T-helper 1 cell treated with Interleukin-12 subunit alpha and Interleukin-12 subunit beta and Interleukin-4 antibody, amounts not matched to agents 30 μg/mL and 1 μg/mL, for 36 hours (primary cell): ENCODE measurements at regions not wholly inside any gene's neighbourhood (a gene's known extent, or its start where the extent isn't known, plus 50 kb on each side); places are given as distances from the start of the nearest gene placed in this dataset.

Source experiments
- H3K27ac Mint-ChIP-seq: one replicate; pipeline ENCODE4 v1.8.0; 2021; ENCODE audit warnings: mild to moderate bottlenecking, mixed read lengths
- H3K27me3 Mint-ChIP-seq: one replicate; pipeline ENCODE4 v1.8.0; 2021; ENCODE audit warnings: low read depth, mixed read lengths
- H3K36me3 Mint-ChIP-seq: one replicate; pipeline ENCODE4 v1.8.0; 2021; ENCODE audit warnings: low read depth, mixed read lengths
- H3K4me1 Mint-ChIP-seq: one replicate; pipeline ENCODE4 v1.8.0; 2021; ENCODE audit warnings: low read depth, mixed read lengths
- H3K4me3 Mint-ChIP-seq: one replicate; pipeline ENCODE4 v1.8.0; 2021; ENCODE audit warnings: mild to moderate bottlenecking, moderate library complexity, mixed read lengths
- H3K9me3 Mint-ChIP-seq: one replicate; pipeline ENCODE4 v1.8.0; 2021; ENCODE audit warnings: mixed read lengths

DNA sequence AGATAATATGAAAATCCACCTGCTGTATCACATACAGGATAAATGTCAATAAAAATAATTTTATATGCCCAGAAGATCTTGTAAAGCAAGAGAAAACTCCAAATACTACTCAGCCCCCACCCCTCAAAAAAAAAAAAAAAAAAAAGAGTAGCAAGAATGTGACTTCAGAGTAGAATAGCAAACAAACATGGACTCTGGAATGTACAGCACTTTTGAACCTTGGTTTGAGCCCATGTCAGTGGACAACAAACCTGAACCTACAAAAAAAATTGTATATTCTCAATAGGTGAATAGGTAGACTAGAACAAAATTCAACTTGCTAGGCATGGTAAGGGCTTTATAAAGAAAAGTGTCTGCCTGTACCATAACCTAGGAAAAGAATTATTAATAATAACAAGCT lies 428.0 kb downstream of the SLITRK6 start:
- Mint-ChIP-seq H3K36me3 (no peaks in the 10 kb centered on the region), H3K27ac (no peak overlapping the region), H3K9me3 (no peaks in the 10 kb centered on the region), H3K4me1 (no peaks in the 10 kb centered on the region), H3K4me3 (no peak overlapping the region), H3K27me3 (no peaks in the 10 kb centered on the region)

DNA sequence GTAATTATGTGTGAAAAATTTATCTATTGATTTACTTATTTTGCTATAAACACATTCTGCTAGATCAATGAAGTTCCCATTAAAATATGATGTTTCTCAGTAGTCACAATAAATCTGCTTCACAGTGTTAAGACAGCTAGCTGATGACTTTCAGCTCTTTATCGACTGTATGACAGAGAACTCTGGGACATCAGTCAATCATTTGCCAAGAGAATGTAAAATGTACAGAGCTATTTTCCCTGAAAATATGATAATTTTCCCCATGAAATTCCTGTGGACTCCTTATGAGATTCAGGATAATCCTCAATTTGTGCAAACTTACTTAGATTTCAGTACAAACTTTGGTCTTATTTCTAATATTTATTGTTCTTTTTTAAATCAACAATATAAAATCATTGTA lies 430.5 kb downstream of the SLITRK6 start:
- no peaks in the 10 kb centered on the region for H3K27me3 Mint-ChIP-seq
- H3K27ac Mint-ChIP-seq, result no peak overlapping the region
- H3K4me3 Mint-ChIP-seq, result no peak overlapping the region
- no peaks in the 10 kb centered on the region for H3K36me3 Mint-ChIP-seq
- peaks cover 3% of the 10 kb centered on the region for H3K9me3 Mint-ChIP-seq
- no peaks in the 10 kb centered on the region for H3K4me1 Mint-ChIP-seq

DNA sequence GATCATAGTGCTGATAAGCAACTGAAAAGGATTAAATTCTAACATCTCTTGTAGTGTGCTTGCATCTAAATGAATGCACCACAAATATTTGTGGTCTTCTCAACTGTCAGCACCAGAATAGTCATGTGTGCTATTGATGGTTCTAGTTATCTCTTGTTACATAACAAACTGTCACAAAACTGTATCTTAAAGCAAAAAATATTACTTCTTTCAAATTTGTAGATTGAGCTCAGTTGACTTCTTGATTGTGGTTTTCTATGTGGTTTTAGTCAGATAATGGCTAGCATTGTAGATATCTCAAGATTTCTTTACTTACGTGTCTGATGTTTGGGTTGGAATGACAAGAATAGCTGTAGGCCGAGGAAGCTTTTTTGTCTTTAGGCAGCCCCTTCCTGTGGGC lies 431.3 kb downstream of the SLITRK6 start:
- no peaks in the 10 kb centered on the region for H3K27me3 Mint-ChIP-seq
- H3K4me3 Mint-ChIP-seq, result no peak overlapping the region
- peaks cover 3% of the 10 kb centered on the region for H3K9me3 Mint-ChIP-seq
- H3K36me3 Mint-ChIP-seq, result no peaks in the 10 kb centered on the region
- H3K4me1 Mint-ChIP-seq, result no peaks in the 10 kb centered on the region
- no peak overlapping the region for H3K27ac Mint-ChIP-seq

DNA sequence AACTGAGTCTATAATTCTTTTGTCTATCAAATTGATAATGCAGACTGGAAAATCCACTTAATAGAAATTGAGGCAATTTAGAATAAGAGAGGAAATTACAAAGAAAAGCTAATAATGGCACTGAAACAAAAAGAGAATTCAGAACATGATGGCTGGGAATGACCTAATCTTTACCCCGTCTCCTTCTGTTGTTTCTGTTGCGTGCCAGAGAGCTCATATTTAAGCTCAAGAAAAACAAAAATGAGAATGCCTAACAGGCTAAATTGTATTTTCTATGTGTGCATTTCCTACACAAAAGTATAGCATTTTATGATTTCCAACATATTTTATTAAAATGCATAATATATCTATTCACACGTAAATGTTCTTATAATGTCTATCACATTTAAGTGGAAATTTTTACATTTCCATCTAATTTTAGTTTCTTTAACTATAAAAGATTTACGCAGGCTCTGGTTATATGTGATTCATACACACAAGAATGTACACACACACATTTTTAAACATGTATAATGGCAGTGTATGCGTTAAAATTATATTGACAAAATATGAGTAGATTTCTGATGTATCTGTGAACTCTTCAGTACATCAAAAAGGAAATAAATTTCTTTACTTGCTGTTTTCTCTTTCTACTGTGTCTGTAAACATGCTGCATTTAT lies 432.3 kb downstream of the SLITRK6 start:
- Mint-ChIP-seq H3K4me1 (no peaks in the 10 kb centered on the region), H3K27me3 (no peaks in the 10 kb centered on the region), H3K4me3 (no peak overlapping the region), H3K9me3 (peaks cover 3% of the 10 kb centered on the region), H3K36me3 (no peaks in the 10 kb centered on the region), H3K27ac (no peak overlapping the region)

DNA sequence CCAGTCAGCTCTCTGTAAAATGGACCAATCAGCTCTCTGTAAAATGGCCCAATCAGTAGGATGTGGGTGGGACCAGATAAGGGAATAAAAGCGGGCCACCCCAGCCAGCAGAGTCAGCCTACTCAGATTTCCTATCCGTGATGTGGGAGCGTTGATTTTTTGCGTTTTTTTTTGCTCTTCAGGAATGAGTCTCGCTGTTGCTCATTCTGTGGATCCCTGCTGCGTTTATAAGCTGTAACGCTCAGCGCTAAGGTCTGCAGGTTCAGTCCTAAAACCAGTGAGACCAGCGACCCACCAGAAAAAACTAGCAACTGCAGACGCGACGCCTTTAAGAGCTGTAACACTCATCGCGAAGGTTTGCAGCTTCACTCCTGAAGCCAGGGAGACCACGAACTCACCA lies 435.7 kb downstream of the SLITRK6 start:
- H3K4me1 Mint-ChIP-seq, result no peaks in the 10 kb centered on the region
- no peaks in the 10 kb centered on the region for H3K36me3 Mint-ChIP-seq
- no peaks in the 10 kb centered on the region for H3K27me3 Mint-ChIP-seq
- peaks cover 3% of the 10 kb centered on the region for H3K9me3 Mint-ChIP-seq
- H3K27ac Mint-ChIP-seq, result no peak overlapping the region
- no peak overlapping the region for H3K4me3 Mint-ChIP-seq

DNA sequence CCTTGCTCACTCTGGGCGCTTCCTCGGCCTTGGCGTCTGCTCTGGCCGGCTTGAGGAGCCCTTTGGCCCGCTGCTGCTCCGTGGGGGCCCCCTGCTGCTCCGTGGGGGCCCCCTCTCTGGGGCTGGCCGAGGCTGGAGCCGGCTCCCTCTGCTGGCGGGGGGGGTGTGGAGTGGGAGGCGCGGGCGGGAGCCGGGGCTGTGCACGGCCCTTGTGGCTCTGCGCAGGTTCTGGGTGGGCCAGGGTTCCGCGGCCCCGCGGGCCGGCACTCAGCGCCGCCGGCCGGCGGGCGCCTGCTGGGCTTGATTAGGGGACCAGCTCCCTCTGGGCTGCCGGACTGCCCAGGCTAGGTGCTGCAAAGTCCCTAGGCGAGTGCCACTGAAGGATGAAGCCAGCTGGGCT lies 436.2 kb downstream of the SLITRK6 start:
- Mint-ChIP-seq H3K27ac (no peak overlapping the region), H3K4me1 (no peaks in the 10 kb centered on the region), H3K27me3 (no peaks in the 10 kb centered on the region), H3K4me3 (no peak overlapping the region), H3K36me3 (no peaks in the 10 kb centered on the region), H3K9me3 (peaks cover 3% of the 10 kb centered on the region)

DNA sequence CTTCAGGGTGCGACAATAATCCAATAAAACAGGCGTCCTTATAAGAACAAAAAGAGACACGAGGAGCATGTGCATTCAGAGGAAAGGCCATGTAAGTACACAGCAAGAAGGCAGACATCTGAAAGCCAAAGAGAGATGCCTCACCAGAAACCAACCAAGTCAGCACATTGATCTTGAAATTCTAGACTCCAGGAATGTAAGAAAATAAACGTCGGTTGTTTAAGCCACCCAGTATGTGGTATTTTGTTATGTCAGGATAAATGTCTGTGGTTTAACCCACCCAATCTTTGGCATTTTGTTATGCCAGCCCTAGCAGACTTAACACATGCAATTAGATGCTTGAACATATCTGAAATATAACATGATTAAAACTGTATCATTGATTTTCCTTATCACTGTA lies 452.0 kb downstream of the SLITRK6 start:
- no peaks in the 10 kb centered on the region for H3K36me3 Mint-ChIP-seq
- H3K9me3 Mint-ChIP-seq, result peaks cover 9% of the 10 kb centered on the region
- H3K27me3 Mint-ChIP-seq, result no peaks in the 10 kb centered on the region
- no peaks in the 10 kb centered on the region for H3K4me1 Mint-ChIP-seq
- no peak overlapping the region for H3K27ac Mint-ChIP-seq
- no peak overlapping the region for H3K4me3 Mint-ChIP-seq

DNA sequence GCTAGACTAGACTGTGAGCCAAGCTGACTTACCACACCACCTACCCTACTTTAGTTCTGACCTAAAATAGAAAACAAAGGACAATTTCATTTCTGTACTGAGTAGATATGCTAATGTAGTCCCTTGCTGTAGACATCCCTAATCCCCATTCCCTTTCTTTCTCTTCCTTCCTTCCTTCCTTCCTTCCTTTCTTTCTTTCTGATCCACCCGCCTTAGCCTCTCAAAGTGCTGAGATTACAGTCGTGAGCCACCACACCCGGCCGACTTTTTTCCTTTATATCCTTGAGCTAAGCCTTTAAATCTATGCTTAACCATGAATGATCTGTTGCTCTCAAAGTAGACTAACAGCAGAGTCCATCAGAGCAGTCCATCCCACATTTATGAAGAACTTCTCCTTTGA lies 465.0 kb downstream of the SLITRK6 start:
- Mint-ChIP-seq H3K36me3 (no peaks in the 10 kb centered on the region), H3K27me3 (no peaks in the 10 kb centered on the region), H3K27ac (no peak overlapping the region), H3K4me1 (no peaks in the 10 kb centered on the region), H3K4me3 (no peak overlapping the region), H3K9me3 (peaks cover 2% of the 10 kb centered on the region)

DNA sequence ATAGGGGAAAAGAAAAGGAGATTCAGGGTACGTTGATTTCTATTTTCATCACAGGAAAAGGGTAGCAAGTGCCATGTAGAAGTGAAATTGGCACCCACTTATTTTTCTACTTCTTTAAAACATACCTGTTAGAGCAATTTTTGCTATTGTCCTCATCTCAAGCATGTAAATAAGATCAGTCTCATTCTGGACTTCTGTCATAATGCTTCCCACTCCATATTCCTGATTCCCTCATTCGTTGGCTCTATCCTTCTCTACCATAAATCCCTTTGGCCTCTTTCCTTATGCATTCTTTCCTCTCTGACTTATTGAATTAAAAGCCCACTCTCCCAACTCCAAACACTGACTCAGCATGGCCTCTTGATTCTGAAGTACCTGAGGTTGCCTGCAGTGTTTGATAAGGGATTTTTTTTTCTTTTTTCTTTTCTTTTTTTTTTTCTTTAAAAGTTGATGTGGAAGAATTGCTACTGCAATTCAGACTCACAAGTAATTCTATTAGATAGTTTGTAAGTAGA lies 465.7 kb downstream of the SLITRK6 start:
- Mint-ChIP-seq H3K36me3 (no peaks in the 10 kb centered on the region), H3K4me3 (no peak overlapping the region), H3K27me3 (no peaks in the 10 kb centered on the region), H3K27ac (no peak overlapping the region), H3K9me3 (no peaks in the 10 kb centered on the region), H3K4me1 (no peaks in the 10 kb centered on the region)

DNA sequence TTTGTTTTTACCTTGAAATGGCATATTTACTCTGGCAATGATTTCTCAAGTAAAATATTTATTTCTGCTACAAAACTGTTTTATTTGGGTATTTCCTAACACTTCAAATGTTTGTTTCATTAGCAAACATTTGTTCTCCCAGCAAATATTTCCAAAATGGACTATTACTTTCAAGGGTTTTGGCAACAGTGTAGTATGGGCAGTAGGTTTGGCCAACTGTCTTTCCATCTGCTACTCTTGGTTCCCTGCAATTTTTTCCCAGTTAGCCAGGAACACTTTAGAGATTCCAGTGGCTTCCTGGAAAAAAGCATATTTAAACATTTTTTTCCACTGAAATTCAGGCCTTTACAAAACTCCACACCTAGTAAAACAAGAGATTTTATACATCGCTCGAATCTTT lies 466.6 kb downstream of the SLITRK6 start:
- Mint-ChIP-seq H3K27me3 (no peaks in the 10 kb centered on the region), H3K27ac (no peak overlapping the region), H3K4me1 (no peaks in the 10 kb centered on the region), H3K4me3 (no peak overlapping the region), H3K9me3 (no peaks in the 10 kb centered on the region), H3K36me3 (no peaks in the 10 kb centered on the region)

DNA sequence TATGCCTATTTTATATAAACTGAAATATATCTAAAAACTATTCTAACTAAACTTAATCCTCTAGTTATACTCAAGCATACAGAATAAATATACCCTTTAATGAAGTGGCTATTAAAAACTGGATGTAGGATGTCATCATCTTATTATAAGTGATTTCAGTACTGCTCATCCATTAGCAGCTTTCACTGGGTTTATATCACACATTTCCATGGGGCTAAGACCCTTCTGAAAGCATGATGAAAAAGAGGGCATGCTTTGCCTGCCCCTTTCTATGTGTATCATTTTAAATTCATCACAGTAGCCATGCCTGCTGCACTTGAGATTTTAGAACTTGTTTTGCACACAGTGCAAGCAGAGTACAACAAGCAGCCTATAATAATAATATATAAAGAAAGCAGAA lies 477.5 kb downstream of the SLITRK6 start:
- no peaks in the 10 kb centered on the region for H3K27me3 Mint-ChIP-seq

DNA sequence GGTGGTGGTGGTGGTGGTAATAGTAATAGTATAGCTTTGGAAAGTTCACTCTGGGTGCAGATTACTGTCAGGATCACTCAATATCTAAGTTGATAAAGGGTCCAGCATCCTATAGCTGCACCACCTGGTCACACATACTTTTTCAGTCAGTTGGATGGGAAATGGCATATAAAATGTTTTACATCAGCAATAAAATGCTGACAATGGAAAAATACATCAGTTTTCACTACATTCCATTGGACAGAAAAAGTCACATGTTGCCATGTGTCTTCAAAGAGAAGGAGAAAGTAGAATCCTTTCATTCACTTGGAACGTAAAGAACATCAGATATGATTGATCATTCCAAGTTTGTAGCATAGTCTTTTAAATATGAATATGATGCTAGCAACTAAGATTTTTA lies 481.4 kb downstream of the SLITRK6 start:
- H3K4me3 Mint-ChIP-seq, result no peak overlapping the region
- no peak overlapping the region for H3K27ac Mint-ChIP-seq
- H3K36me3 Mint-ChIP-seq, result no peaks in the 10 kb centered on the region
- no peaks in the 10 kb centered on the region for H3K27me3 Mint-ChIP-seq
- H3K4me1 Mint-ChIP-seq, result no peaks in the 10 kb centered on the region
- H3K9me3 Mint-ChIP-seq, result peaks cover 6% of the 10 kb centered on the region

More for the DNA sequence above, 477.5 kb downstream of the SLITRK6 start:
- Mint-ChIP-seq H3K27ac (no peak overlapping the region), H3K4me3 (no peak overlapping the region), H3K36me3 (no peaks in the 10 kb centered on the region), H3K9me3 (no peaks in the 10 kb centered on the region), H3K4me1 (no peaks in the 10 kb centered on the region)

DNA sequence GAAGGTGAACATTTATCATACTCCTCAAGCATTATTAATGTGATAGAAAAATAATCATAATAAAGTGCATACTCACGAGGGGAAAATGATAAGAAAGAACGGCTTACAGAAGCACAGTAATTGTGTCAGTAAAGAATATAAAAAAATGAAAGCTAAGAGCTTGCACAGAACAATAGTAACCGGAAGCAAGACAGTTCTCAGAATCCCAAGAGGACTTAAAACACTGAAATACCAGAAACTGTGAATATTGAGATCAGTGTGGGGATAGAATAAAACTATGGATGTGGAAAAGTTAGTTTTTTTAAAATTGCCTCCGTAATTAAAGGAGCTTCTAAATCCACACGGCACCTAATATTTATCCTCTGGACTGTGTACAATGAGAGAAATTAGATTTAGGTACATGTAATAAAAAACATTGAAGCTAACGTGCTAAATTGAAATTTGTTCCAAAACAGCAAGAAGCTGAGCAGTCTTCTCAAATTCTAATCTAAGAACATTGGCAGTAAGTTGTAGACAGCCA lies 482.7 kb downstream of the SLITRK6 start:
- Mint-ChIP-seq H3K27me3 (no peaks in the 10 kb centered on the region), H3K4me3 (no peak overlapping the region), H3K36me3 (no peaks in the 10 kb centered on the region), H3K4me1 (no peaks in the 10 kb centered on the region), H3K27ac (no peak overlapping the region), H3K9me3 (peaks cover 6% of the 10 kb centered on the region)

DNA sequence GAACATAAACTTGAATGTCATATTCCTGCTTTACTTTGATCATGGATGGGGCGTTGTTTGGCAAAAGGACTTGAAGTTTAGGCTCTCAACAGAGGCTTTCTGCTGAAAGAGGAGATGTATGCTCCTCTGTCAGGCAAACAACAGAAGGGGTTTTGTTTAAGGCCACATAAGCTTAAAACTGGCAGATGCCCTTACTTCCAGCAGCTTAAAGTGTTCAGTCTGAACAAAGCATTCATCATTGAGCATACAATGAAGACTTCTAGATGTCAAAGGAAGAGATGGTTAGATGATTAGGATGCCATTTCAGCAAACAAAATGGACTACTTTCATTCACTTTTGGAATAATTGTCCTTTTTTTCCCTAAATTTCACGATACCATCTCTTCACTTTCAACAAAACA lies 484.5 kb downstream of the SLITRK6 start:
- Mint-ChIP-seq H3K36me3 (no peaks in the 10 kb centered on the region), H3K27me3 (no peaks in the 10 kb centered on the region), H3K9me3 (peaks cover 8% of the 10 kb centered on the region), H3K27ac (no peak overlapping the region), H3K4me1 (no peaks in the 10 kb centered on the region), H3K4me3 (no peak overlapping the region)

DNA sequence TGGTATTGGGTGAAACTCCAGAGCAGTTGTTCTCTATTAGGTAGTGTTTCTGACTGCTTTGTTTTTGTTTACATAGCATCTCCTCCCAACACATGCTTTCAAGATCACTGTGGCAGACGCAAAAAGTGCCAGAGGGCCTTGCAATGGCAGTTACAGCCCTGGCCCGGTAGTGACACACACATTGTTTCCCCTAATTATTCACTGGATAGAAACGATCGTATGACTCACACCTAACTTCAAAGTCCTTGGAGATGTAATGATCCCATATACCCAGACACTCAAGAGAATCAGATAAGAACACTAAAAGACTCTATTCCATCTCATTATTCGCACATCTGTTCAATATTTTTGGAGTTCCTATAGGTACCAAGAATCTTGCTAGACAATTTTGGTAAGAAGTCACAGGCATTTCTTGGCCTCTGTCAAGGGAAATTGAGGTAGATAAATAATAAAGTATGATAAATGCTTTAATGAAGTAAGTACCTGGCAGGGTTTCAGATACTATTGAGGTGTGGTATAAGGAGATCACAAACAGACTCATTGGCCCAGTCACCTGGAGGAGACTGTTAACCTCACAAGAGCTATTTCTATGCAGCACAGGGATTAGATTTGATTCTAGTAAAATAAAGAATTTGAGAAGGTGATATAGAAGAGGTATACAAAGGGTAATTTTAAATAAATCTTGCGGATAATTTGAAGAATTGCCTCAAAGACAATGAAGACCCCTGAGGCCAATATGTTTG lies 485.3 kb downstream of the SLITRK6 start:
- Mint-ChIP-seq H3K27ac (no peak overlapping the region), H3K27me3 (no peaks in the 10 kb centered on the region), H3K36me3 (no peaks in the 10 kb centered on the region), H3K4me1 (no peaks in the 10 kb centered on the region), H3K9me3 (peaks cover 10% of the 10 kb centered on the region), H3K4me3 (no peak overlapping the region)
